ENCODE measurements at regions not wholly inside any gene's neighbourhood (a gene's known extent, or its start where the extent isn't known, plus 50 kb on each side); places are given as distances from the start of the nearest gene placed in this dataset.

GRCh38 chr10:128751284-128751683 is 625.1 kb upstream of the MKI67 start:
- no peak for TF ChIP-seq CTCF (IDR thresholded peaks at IDR 0.05)
- no peak for TF ChIP-seq POLR2A (IDR thresholded peaks at IDR 0.05)
